ENCODE measurements at regions not wholly inside any gene's neighbourhood (a gene's known extent, or its start where the extent isn't known, plus 50 kb on each side); places are given as distances from the start of the nearest gene placed in this dataset.
A peak's percentile ranks its signal among the peaks of the same experiment; 100 is the strongest.

DNA sequence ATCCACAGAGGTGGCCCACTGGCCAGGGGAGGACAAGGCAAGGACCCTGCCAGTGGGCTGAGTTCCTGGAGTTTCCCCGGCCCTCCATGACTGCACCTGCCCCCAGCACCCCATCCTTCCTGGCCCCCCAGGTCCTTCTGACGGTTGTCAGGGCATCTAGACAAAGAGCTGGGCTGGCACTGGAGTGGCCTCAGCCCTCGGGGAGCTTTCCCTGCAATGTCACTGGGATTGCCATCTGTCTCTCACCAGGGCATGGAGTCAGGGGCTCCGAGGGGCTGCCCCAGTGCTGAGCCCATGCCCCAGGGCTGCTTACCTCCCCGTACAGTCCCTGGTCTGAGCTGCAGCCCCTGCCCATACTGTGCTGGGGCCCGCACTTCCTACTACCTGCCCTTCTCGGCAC, 446.5 kb upstream of the MKI67 start:
- TF ChIP-seq, protein P1, sequence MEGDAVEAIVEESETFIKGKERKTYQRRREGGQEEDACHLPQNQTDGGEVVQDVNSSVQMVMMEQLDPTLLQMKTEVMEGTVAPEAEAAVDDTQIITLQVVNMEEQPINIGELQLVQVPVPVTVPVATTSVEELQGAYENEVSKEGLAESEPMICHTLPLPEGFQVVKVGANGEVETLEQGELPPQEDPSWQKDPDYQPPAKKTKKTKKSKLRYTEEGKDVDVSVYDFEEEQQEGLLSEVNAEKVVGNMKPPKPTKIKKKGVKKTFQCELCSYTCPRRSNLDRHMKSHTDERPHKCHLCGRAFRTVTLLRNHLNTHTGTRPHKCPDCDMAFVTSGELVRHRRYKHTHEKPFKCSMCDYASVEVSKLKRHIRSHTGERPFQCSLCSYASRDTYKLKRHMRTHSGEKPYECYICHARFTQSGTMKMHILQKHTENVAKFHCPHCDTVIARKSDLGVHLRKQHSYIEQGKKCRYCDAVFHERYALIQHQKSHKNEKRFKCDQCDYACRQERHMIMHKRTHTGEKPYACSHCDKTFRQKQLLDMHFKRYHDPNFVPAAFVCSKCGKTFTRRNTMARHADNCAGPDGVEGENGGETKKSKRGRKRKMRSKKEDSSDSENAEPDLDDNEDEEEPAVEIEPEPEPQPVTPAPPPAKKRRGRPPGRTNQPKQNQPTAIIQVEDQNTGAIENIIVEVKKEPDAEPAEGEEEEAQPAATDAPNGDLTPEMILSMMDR (IDR thresholded peaks at IDR 0.05; ENCODE audit: partially characterized antibody, unreplicated experiment): no peak
- Mint-ChIP-seq H3K4me3 (ENCODE audit: unreplicated experiment) (no peak overlapping the region), H3K4me1 (ENCODE audit: low read depth, unreplicated experiment) (peaks cover 63% of the 10 kb centered on the region), H3K9me3 (ENCODE audit: unreplicated experiment) (peaks cover 18% of the 10 kb centered on the region), H3K27me3 (ENCODE audit: unreplicated experiment) (peaks cover 11% of the 10 kb centered on the region), H3K36me3 (ENCODE audit: unreplicated experiment) (no peaks in the 10 kb centered on the region), H3K27ac (ENCODE audit: unreplicated experiment) (no peak overlapping the region)
- DNase-seq: no peak

DNA sequence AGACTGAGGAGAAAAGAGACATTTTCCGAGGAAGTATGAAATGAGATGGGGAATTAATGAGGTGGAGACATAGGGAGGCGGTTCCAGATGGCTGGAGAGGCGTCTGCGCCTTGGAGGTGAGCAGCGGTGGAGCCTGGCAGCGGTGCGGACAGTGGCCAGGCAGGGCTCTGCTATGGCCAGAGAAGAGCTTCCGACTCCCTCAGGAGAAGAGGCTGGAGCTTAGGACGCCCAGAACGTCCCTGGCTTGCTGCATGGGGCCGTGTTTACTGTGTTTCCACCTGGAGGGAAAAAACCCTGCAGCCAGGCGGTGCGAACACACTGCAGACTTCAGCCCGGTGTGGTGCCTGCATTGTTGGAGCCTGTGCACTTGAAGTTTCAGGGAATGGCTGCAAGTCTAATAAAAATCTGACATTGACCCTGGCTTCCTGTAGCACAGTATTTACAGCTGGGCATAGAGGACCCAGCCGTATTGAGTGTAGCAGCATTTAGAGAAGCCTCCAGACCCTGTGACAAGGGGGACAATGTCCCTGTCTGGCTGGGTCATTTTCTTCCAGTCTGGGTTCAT, 447.1 kb upstream of the MKI67 start:
- TF ChIP-seq, protein P1 (IDR thresholded peaks at IDR 0.05; ENCODE audit: partially characterized antibody, unreplicated experiment): no peak
- Mint-ChIP-seq H3K4me3 (ENCODE audit: unreplicated experiment) (no peak overlapping the region), H3K27me3 (ENCODE audit: unreplicated experiment) (peaks cover 11% of the 10 kb centered on the region), H3K27ac (ENCODE audit: unreplicated experiment) (no peak overlapping the region), H3K4me1 (ENCODE audit: low read depth, unreplicated experiment) (peaks cover 60% of the 10 kb centered on the region), H3K9me3 (ENCODE audit: unreplicated experiment) (peaks cover 16% of the 10 kb centered on the region), H3K36me3 (ENCODE audit: unreplicated experiment) (no peaks in the 10 kb centered on the region)
- no peak for DNase-seq

DNA sequence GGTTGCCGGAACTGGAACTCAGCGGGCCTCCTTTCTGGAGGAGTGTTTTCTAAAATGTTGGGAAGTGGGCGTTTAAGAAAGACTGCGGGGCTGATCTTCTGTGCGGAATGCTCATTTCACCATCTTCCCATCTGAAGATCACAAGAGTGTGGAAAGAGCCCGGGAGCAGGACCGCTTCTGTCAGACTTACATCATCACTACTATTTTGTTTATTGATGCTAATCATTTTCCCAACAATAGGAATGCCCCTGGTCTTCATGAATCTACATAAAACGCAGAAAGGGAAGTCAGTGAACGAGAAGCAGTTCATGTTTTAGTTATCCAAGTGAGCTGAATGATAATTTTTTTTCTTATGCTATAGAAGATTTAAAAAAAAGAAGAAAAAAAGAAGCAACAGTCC, 447.8 kb upstream of the MKI67 start:
- TF ChIP-seq, protein P1 (IDR thresholded peaks at IDR 0.05; ENCODE audit: partially characterized antibody, unreplicated experiment): no peak
- Mint-ChIP-seq H3K4me3 (ENCODE audit: unreplicated experiment) (no peak overlapping the region), H3K27me3 (ENCODE audit: unreplicated experiment) (peaks cover 5% of the 10 kb centered on the region), H3K4me1 (ENCODE audit: low read depth, unreplicated experiment) (peaks cover 54% of the 10 kb centered on the region), H3K9me3 (ENCODE audit: unreplicated experiment) (peaks cover 11% of the 10 kb centered on the region), H3K27ac (ENCODE audit: unreplicated experiment) (peak overlapping the region; percentile 55), H3K36me3 (ENCODE audit: unreplicated experiment) (no peaks in the 10 kb centered on the region)
- no peak for DNase-seq

DNA sequence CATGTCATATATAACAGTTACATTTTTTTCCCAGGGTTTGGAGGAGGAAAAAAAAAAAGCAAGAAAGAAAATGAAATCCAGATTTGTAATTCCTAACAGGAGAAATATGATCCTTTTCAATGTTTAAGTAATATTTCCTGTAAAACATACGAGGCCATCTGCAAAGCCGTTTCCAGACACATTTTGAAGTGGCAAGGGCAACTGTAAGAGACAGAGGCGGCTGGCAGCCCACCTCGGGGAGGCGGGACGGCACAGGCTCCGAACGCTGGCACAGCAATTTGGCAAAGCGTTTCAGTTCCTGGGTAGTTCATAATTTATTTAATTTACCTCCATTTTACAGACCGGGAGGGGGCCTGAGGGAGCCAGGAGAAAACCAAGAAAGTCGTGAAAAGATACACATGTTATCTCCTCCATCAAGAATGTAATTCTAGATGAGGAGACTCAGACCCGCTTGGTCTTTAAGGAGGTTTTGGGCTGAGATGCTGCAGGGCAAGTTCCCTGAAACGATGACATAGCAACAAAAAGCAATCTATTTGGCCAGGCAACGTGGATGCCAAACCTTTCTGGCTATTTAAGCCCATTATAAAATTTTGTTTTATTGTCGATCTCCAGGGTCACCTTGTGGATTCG, 448.5 kb upstream of the MKI67 start:
- peaks cover 7% of the 10 kb centered on the region for H3K9me3 Mint-ChIP-seq (ENCODE audit: unreplicated experiment)
- no peak overlapping the region for H3K4me3 Mint-ChIP-seq (ENCODE audit: unreplicated experiment)
- no peak overlapping the region for H3K27ac Mint-ChIP-seq (ENCODE audit: unreplicated experiment)
- DNase-seq: no peak
- H3K27me3 Mint-ChIP-seq (ENCODE audit: unreplicated experiment): peaks cover 2% of the 10 kb centered on the region
- TF ChIP-seq, protein P1 (IDR thresholded peaks at IDR 0.05; ENCODE audit: partially characterized antibody, unreplicated experiment): no peak
- H3K4me1 Mint-ChIP-seq (ENCODE audit: low read depth, unreplicated experiment): peaks cover 51% of the 10 kb centered on the region
- no peaks in the 10 kb centered on the region for H3K36me3 Mint-ChIP-seq (ENCODE audit: unreplicated experiment)

DNA sequence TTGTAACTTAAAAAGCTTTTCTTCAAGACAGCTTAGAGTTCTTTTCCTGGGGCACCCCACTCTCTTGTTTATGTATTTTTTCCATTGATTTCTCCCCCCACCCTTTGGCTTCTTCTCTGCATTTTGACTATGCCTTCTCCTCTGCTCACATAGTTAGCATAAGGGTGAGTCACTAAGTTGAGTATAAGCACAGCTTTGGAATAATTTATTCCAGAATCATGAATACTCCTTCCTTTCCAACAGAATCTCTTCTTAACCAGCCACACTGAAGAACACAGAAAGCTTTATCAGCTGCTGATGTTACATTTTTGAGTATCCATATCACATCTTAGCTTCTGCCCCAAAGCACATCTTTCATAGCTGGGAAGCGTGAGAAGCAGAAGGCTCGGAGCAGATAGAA, 449.5 kb upstream of the MKI67 start:
- no peak for DNase-seq
- Mint-ChIP-seq H3K9me3 (ENCODE audit: unreplicated experiment) (peaks cover 5% of the 10 kb centered on the region), H3K27me3 (ENCODE audit: unreplicated experiment) (peaks cover 2% of the 10 kb centered on the region), H3K4me1 (ENCODE audit: low read depth, unreplicated experiment) (peaks cover 53% of the 10 kb centered on the region), H3K4me3 (ENCODE audit: unreplicated experiment) (no peak overlapping the region), H3K27ac (ENCODE audit: unreplicated experiment) (no peak overlapping the region), H3K36me3 (ENCODE audit: unreplicated experiment) (no peaks in the 10 kb centered on the region)
- TF ChIP-seq, protein P1 (IDR thresholded peaks at IDR 0.05; ENCODE audit: partially characterized antibody, unreplicated experiment): no peak
